ENCODE measurements at regions not wholly inside any gene's neighbourhood (a gene's known extent, or its start where the extent isn't known, plus 50 kb on each side); places are given as distances from the start of the nearest gene placed in this dataset.

GRCh38 chr3:174776636-174777035 is 82.5 kb upstream of the NAALADL2 start:
- DNase-seq (ENCODE audit: low spot score), result no peak

GRCh38 chr3:174777813-174778212 is 81.3 kb upstream of the NAALADL2 start:
- DNase-seq (ENCODE audit: low spot score), result no peak

GRCh38 chr3:174783502-174783901 is 75.6 kb upstream of the NAALADL2 start:
- no peak for DNase-seq (ENCODE audit: low spot score)

- no peak for DNase-seq (ENCODE audit: low spot score)
Observed at GRCh38 chr3:174784206-174784934, 74.8 kb upstream of the NAALADL2 start.

GRCh38 chr3:174786825-174787224 is 72.3 kb upstream of the NAALADL2 start:
- DNase-seq (ENCODE audit: low spot score), result no peak

- no peak for DNase-seq (ENCODE audit: low spot score)
Observed at GRCh38 chr3:174791161-174791560, 68.0 kb upstream of the NAALADL2 start.

- no peak for DNase-seq (ENCODE audit: low spot score)
Observed at GRCh38 chr3:174792864-174793263, 66.3 kb upstream of the NAALADL2 start.
